IPS DF 6.9 (cell line): ENCODE measurements at regions not wholly inside any gene's neighbourhood (a gene's known extent, or its start where the extent isn't known, plus 50 kb on each side); places are given as distances from the start of the nearest gene placed in this dataset.

Source experiments
- DNase-seq: peaks from one replicate; pipeline ENCODE4 v3.0.0-alpha.2; 2013; ENCODE audit warnings: low read depth, low spot score
- H3K27ac ChIP-seq: one replicate; pipeline ENCODE4 v1.5.1; 2013; ENCODE audit warnings: low read length, control low read depth
- H3K27me3 ChIP-seq: 2 replicates; pipeline ENCODE4 v1.6.1; 2013; ENCODE audit warnings: mild to moderate bottlenecking, low read length; ENCODE audit not compliant: control insufficient read depth, insufficient read depth
- H3K36me3 ChIP-seq: 2 replicates; pipeline ENCODE4 v1.6.1; 2013; ENCODE audit warnings: low read length; ENCODE audit not compliant: control insufficient read depth, insufficient read depth
- H3K4me1 ChIP-seq: 2 replicates; pipeline ENCODE4 v1.6.1; 2013; ENCODE audit warnings: low read length; ENCODE audit not compliant: control insufficient read depth, insufficient read depth
- H3K4me3 ChIP-seq: 2 replicates; pipeline ENCODE4 v1.5.1; 2013; ENCODE audit warnings: mild to moderate bottlenecking, low read length
- H3K9me3 ChIP-seq: 2 replicates; pipeline ENCODE4 v1.6.1; 2013; ENCODE audit warnings: low read length, inconsistent platforms; ENCODE audit not compliant: control insufficient read depth, insufficient read depth
- WGBS: extraction: QIAGEN DNeasy Blood & Tissue Kit; methylation state at CpG from one replicate; pipeline ENCODE4 v1.1.7; 2013; ENCODE audit warnings: mixed read lengths, missing lambda C conversion rate; ENCODE audit not compliant: insufficient read length, insufficient coverage; 5-methylcytosine and 5-hydroxymethylcytosine counted together

DNA sequence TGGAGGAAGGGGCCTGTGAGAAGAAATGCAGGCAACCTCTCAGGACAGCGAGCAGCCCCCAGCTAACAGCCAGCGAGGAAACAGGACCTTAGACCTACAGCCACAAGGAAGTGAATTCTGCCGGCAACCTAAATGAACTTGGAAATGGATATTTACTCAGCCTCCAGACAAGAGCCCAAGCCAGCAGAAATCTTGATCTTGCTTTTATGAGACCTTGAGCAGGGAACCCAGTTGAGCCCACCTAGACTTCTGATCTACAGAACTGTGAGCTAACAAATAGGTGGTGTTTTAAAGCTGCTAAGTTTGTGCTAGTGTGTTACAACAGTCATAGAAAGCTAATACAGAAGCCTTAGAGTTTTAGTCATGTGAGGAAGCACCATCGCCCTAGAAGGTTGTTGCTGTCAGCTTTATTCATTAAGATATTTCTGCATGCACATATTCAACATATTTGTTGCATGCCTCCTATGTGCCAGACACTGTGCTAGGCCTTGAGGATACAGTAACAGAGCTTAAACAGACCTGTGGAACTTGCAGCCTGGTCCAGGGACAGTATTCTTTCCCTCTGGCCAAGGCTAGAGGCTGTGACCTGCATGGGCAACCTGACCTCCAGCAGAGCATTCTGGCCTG, 50.3 kb downstream of the NALF2 start:
- H3K9me3 ChIP-seq, result no peaks in the 10 kb centered on the region
- no peaks in the 10 kb centered on the region for H3K36me3 ChIP-seq

DNA sequence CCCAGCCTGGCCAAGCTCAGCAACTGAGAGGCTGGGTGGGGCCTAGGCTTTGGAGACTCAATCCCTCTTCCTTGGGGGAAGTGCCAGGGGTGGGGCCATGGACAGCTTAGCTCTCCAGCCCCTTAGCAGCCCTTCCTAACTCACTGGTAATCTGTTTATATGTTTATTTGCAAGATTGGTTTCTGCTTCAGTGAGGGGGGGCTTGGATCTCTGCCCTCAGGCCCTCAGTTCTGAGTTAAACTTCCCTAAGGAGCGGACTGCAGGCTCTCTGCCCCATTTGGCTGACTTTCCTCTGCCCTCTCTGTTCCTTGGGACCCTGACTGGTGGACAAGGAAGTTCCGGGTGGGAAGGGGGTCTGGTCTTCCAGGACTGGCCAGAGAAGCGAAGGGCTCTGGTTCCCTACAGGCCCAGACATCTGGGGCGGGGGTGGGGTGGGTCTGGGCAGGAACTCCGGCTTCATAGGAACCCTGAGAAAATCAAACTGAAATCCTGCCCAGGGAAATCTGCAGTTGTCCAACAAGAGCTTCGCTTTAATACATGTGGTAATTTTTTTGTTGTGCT, 51.4 kb downstream of the NALF2 start:
- no peak overlapping the region for H3K27ac ChIP-seq
- WGBS, result no CpG with 5 or more reads among the region's 6 CpGs
- no peaks in the 10 kb centered on the region for H3K9me3 ChIP-seq
- H3K4me1 ChIP-seq, result peaks cover 2% of the 10 kb centered on the region; the same call in 1 of the 2 replicates
- DNase-seq, result no peak
- no peaks in the 10 kb centered on the region for H3K27me3 ChIP-seq
- no peak overlapping the region for H3K4me3 ChIP-seq
- H3K36me3 ChIP-seq, result no peaks in the 10 kb centered on the region

More for the DNA sequence above, 50.3 kb downstream of the NALF2 start:
- Histone ChIP-seq H3K27me3 (no peaks in the 10 kb centered on the region), H3K4me3 (no peak overlapping the region), H3K27ac (no peak overlapping the region), H3K4me1 (peaks cover 2% of the 10 kb centered on the region; the same call in 1 of the 2 replicates)
- no CpG with 5 or more reads among the region's 4 CpGs for WGBS
- DNase-seq, result no peak

DNA sequence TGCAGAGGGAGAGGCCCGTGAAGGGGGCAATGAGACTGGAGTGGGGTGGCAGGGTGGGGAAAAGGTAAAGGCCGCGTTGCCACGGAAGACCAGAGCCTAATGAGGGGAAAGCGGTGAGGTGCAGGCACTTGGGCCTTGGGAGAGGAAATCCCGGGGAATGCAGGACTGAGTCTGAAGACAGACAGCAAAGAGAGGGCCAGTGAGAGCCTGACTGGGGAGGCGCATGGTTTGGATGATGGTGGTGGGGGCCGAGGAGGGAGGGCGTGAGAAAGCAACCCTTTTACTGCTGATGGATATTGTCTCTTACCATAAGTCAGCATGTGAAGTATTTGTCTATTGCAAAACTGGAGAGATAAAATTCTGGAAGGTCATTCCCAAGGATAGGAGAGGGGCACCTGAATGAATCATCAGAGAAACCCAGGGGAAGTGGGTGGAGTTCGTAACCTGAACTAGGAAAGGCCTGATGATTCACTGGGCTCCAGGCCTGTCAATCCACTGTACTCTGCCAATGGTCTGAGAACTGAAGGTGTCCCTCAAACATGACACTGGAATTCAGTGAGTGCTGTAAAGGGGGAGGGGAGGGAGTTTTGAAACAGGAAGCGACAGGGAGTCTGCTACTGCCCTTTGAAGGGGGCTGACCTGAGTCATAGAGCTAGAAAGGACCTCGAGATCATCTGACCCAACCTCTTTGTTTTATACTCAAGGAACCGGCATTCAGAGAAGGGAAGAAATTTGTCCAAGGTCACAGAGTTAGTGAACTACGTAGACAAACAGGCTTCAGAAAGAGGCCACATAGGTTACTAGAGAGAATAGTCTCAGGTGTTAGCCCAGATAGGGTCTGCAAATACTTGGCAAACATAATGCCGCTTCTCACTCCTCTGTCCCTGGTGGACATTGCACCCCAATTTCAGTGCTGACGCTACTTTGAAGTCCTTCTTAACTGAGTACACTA, 52.2 kb downstream of the NALF2 start:
- Histone ChIP-seq H3K27ac (no peak overlapping the region), H3K4me3 (no peak overlapping the region), H3K4me1 (peaks cover 2% of the 10 kb centered on the region; the same call in 1 of the 2 replicates), H3K9me3 (no peaks in the 10 kb centered on the region), H3K27me3 (no peaks in the 10 kb centered on the region), H3K36me3 (no peaks in the 10 kb centered on the region)
- DNase-seq, result peak; percentile 72
- no CpG with 5 or more reads among the region's 16 CpGs for WGBS

DNA sequence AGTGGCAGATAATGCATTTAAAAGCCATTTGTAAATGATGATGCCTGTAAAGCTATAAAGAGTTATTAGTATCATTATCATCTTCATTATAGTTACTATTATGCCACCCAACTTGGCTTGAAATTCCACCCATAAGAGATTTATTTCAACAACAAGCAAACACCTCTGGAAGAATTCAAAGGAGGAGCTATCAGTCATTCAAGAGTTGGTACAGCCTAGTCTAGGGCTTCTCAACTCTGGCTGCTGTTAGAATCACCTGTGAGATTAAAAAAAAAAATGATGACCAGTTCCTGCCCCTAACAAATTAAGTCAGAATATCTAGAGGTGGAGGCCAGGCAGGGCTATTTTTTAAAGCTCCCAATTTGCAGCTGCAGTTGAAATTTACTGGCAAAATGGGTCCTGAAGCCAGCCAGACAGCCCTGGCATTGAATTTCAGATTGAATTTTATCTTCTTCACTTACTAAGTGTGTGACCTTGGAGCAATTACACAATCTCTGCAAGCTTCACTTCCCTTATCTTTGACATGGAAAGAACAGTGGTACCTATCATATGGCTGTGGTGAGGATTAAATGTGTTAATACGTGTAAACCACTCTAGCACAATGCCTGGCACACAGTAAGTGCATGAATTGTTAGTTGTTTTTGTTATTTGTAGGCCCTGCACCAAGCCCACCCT, 52.9 kb upstream of the EDA start:
- Histone ChIP-seq H3K4me3 (no peak overlapping the region), H3K4me1 (no peaks in the 10 kb centered on the region), H3K27me3 (no peaks in the 10 kb centered on the region), H3K36me3 (no peaks in the 10 kb centered on the region), H3K27ac (no peak overlapping the region), H3K9me3 (no peaks in the 10 kb centered on the region)
- DNase-seq, result no peak
- WGBS, result no CpG with 5 or more reads among the region's 1 CpG

DNA sequence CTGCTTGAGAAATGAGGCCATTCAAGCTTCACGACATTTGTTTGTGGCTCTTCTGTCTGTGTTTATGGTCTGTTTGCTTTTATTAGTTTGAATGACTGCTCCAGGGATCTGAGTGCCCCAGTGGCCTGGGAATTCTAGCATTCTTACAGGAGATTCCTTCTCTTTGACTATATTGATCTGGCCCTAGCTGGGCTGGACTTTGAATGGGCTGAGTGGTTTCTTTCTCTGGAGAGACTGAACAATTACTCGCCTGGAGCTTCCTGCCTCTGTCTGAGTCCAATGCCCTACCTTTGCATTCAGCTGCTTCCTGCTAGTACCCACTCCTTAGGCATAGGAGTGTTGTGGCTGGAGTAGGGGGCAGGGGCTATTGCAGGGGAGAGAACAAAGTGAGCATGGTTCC, 51.2 kb upstream of the EDA start:
- Histone ChIP-seq H3K4me1 (no peaks in the 10 kb centered on the region), H3K4me3 (no peak overlapping the region), H3K36me3 (no peaks in the 10 kb centered on the region), H3K27ac (no peak overlapping the region), H3K27me3 (no peaks in the 10 kb centered on the region), H3K9me3 (no peaks in the 10 kb centered on the region)
- DNase-seq, result no peak
- no CpG with 5 or more reads among the region's 2 CpGs for WGBS

DNA sequence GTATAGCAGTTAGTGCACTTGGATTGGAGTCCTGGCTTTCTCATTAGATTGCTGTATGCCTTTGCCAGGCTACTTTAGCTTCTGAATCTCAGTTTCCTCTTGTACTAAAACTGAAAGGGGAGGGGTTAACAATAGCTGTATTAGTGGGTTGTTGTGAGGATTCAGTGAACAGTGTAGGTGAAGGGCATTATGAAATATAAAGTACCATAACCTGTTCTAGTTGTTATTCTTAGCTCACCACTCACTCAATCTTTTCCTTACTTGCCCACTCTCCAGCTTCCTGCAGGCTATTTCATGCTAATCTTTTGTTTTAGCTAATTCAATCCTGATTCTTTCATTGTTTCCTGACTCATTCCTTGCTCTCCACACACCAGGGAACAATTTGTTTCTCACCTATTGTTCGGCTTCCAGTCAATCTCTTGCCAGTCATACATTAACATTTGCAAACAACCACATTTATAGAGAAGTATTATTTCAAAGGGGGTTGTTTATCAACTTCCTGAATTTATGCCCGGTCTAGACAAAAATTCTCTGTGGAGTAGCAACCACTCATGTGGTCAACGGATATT, 50.6 kb upstream of the EDA start:
- no peaks in the 10 kb centered on the region for H3K9me3 ChIP-seq
- no peaks in the 10 kb centered on the region for H3K27me3 ChIP-seq
- H3K36me3 ChIP-seq, result no peaks in the 10 kb centered on the region
- H3K4me1 ChIP-seq, result no peaks in the 10 kb centered on the region
- H3K4me3 ChIP-seq, result no peak overlapping the region
- DNase-seq, result no peak
- WGBS, result no CpG with 5 or more reads among the region's 3 CpGs
- H3K27ac ChIP-seq, result no peak overlapping the region
